Vagina (tissue), 2 donors: ENCODE measurements at regions not wholly inside any gene's neighbourhood (a gene's known extent, or its start where the extent isn't known, plus 50 kb on each side); places are given as distances from the start of the nearest gene placed in this dataset.

Experiments used
- CTCF ChIP-seq, 3 experiments: fragments of 450-650 bp in 2 of 3; fragments of 200-600 bp in 1 of 3; sonication (generic) in 1 of 3; IDR thresholded peaks; one replicate each; pipeline ENCODE4 v1.5.1; 2017 to 2019; ENCODE audit warnings: antibody characterized with exemption in 3 of 3, mild to moderate bottlenecking in 2 of 3, moderate library complexity in 2 of 3
- POLR2A ChIP-seq, 2 donors: fragments of 450-650 bp; IDR thresholded peaks; one replicate each; pipeline ENCODE4 v1.6.1; 2017; ENCODE audit warnings: antibody characterized with exemption in 2 of 2, mild to moderate bottlenecking in 2 of 2, moderate library complexity in 2 of 2

GRCh38 chr12:114863911-114864310 lies 179.9 kb upstream of the TBX3 start:
- TF ChIP-seq CTCF (IDR thresholded peaks at IDR 0.05), result no peak
- no peak for TF ChIP-seq POLR2A (IDR thresholded peaks at IDR 0.05)
